Type B pancreatic cell (in vitro differentiated cells): ENCODE measurements at regions not wholly inside any gene's neighbourhood (a gene's known extent, or its start where the extent isn't known, plus 50 kb on each side); places are given as distances from the start of the nearest gene placed in this dataset.
"Not testable (repeated sequence)": the region's sequence is repeated elsewhere in the genome, so short reads cannot be mapped to it uniquely, and the experiment has no call there.

Experiments
- DNase-seq: peaks from one replicate; pipeline ENCODE4 v3.0.0; 2021; ENCODE audit warnings: mixed read lengths; ENCODE audit not compliant: unreplicated experiment; ENCODE audit errors: extremely low spot score
- H3K27ac Mint-ChIP-seq: 2 replicates; pipeline ENCODE4 v1.8.0; 2021; ENCODE audit warnings: mild to moderate bottlenecking, mixed read lengths
- H3K27me3 Mint-ChIP-seq: 2 replicates; pipeline ENCODE4 v1.8.0; 2021; ENCODE audit warnings: mixed read lengths
- H3K36me3 Mint-ChIP-seq: 2 replicates; pipeline ENCODE4 v1.8.0; 2021; ENCODE audit warnings: mixed read lengths
- H3K4me1 Mint-ChIP-seq: one replicate; pipeline ENCODE4 v1.8.0; 2021; ENCODE audit warnings: mixed read lengths; ENCODE audit not compliant: unreplicated experiment
- H3K4me3 Mint-ChIP-seq: 2 replicates; pipeline ENCODE4 v1.8.0; 2021; ENCODE audit warnings: mild to moderate bottlenecking, mixed read lengths
- H3K9me3 Mint-ChIP-seq: 2 replicates; pipeline ENCODE4 v1.8.0; 2021; ENCODE audit warnings: mixed read lengths
- TF ChIP-seq, protein P1 (sequence below): fragments of 200-600 bp; sonication (generic); conservative IDR thresholded peaks from 2 replicates; pipeline ENCODE4 v1.5.0; 2021; ENCODE audit warnings: antibody characterized with exemption, mild to moderate bottlenecking

- Mint-ChIP-seq H3K27ac (no peak overlapping the region), H3K27me3 (no peaks in the 10 kb centered on the region)
- DNase-seq: no peak
Observed at GRCh38 chr4:57981123-57981522, 870.9 kb upstream of the IGFBP7 start.

DNA sequence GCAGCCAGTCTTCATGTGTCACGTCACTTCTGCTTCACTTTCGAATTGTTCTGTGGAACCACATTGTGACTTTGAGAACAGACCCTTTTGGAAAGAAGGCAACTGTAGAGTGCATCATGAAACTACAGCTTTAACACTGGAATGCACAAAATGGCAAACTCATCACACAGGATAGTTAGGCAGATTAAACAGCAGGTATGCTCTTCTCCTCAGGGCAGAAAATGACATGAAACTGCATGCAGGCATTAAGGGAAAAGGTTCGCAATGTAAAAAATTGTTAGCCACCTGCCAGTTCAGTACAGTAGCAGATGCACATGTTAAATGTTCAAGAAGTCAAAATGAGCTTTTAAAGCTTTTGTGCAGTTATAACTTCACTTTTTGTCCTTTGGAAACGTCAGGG is 864.6 kb upstream of the IGFBP7 start:
- TF ChIP-seq, protein P1, sequence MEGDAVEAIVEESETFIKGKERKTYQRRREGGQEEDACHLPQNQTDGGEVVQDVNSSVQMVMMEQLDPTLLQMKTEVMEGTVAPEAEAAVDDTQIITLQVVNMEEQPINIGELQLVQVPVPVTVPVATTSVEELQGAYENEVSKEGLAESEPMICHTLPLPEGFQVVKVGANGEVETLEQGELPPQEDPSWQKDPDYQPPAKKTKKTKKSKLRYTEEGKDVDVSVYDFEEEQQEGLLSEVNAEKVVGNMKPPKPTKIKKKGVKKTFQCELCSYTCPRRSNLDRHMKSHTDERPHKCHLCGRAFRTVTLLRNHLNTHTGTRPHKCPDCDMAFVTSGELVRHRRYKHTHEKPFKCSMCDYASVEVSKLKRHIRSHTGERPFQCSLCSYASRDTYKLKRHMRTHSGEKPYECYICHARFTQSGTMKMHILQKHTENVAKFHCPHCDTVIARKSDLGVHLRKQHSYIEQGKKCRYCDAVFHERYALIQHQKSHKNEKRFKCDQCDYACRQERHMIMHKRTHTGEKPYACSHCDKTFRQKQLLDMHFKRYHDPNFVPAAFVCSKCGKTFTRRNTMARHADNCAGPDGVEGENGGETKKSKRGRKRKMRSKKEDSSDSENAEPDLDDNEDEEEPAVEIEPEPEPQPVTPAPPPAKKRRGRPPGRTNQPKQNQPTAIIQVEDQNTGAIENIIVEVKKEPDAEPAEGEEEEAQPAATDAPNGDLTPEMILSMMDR: no peak
- Mint-ChIP-seq H3K27me3 (no peaks in the 10 kb centered on the region), H3K36me3 (no peaks in the 10 kb centered on the region)

More at GRCh38 chr4:57981123-57981522, 870.9 kb upstream of the IGFBP7 start:
- TF ChIP-seq, protein P1: no peak
- Mint-ChIP-seq H3K36me3 (no peaks in the 10 kb centered on the region), H3K4me3 (no peak overlapping the region), H3K4me1 (no peaks in the 10 kb centered on the region), H3K9me3 (no peaks in the 10 kb centered on the region)

GRCh38 chr4:57973819-57974218 is 863.6 kb upstream of the IGFBP7 start:
- Mint-ChIP-seq H3K27ac (no peak overlapping the region), H3K27me3 (no peaks in the 10 kb centered on the region), H3K36me3 (no peaks in the 10 kb centered on the region), H3K4me1 (peaks cover 6% of the 10 kb centered on the region), H3K9me3 (peaks cover 4% of the 10 kb centered on the region), H3K4me3 (no peak overlapping the region)
- no peak for DNase-seq
- TF ChIP-seq, protein P1: no peak

More for the DNA sequence above, 864.6 kb upstream of the IGFBP7 start:
- peaks cover 4% of the 10 kb centered on the region for H3K9me3 Mint-ChIP-seq
- H3K4me3 Mint-ChIP-seq: no peak overlapping the region
- no peak overlapping the region for H3K27ac Mint-ChIP-seq
- H3K4me1 Mint-ChIP-seq: peaks cover 6% of the 10 kb centered on the region
- DNase-seq: no peak

- H3K4me3 Mint-ChIP-seq: no peak overlapping the region
- DNase-seq: no peak
Observed at GRCh38 chr4:57971261-57971660, 861.1 kb upstream of the IGFBP7 start.

DNA sequence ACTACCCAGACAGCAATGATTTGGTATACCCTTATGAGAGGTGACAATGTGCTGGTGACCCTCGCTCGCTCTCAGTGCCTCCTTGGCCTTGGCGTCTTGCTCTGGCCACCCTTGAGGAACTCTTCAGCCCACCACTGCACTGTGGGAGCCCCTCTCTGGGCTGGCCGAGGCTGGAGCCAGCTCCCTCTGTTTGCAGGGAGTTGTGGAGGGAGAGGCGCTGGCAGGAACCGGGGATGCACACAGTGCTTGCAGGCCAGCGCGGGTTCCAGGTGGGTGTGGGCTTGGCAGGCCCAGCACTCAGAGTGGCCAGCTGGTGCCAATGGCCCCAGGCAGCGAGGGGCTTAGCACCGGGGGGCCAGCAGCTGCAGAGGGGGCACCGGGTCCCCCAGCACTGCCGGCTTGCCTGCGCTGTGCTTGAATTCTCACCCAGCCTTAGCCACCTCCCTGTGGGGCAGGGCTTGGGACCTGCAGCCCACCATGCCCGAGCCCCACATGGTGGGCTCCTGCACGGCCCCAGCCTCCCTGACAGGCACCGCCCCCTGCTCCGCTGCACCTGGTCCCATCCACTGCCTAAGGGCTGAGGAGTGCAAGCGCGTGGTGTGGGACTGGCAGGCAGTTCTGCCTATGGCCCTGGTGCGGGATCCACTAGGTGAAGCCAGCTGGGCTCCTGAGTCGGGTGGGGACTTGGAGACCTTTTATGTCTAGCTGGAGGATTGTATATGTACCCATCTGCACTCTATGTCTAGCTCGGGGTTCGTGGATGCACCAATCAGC is 857.0 kb upstream of the IGFBP7 start:
- H3K27me3 Mint-ChIP-seq: no peaks in the 10 kb centered on the region
- H3K27ac Mint-ChIP-seq: no peak overlapping the region
- TF ChIP-seq, protein P1: no peak
- H3K36me3 Mint-ChIP-seq: peaks cover 4% of the 10 kb centered on the region
- H3K4me3 Mint-ChIP-seq: no peak overlapping the region
- H3K9me3 Mint-ChIP-seq: peaks cover 16% of the 10 kb centered on the region
- H3K4me1 Mint-ChIP-seq: no peaks in the 10 kb centered on the region
- DNase-seq: no peak

More at GRCh38 chr4:57971261-57971660, 861.1 kb upstream of the IGFBP7 start:
- TF ChIP-seq, protein P1: no peak
- Mint-ChIP-seq H3K36me3 (peaks cover 2% of the 10 kb centered on the region), H3K27ac (no peak overlapping the region), H3K9me3 (peaks cover 11% of the 10 kb centered on the region), H3K4me1 (peaks cover 6% of the 10 kb centered on the region), H3K27me3 (no peaks in the 10 kb centered on the region)

- DNase-seq, H3K27ac Mint-ChIP-seq, H3K4me1 Mint-ChIP-seq, H3K27me3 Mint-ChIP-seq, H3K36me3 Mint-ChIP-seq, H3K4me3 Mint-ChIP-seq: not testable (repeated sequence)
- peaks cover 16% of the 10 kb centered on the region for H3K9me3 Mint-ChIP-seq
Observed at GRCh38 chr4:57965431-57965830, 855.2 kb upstream of the IGFBP7 start.
